ENCODE measurements at regions not wholly inside any gene's neighbourhood (a gene's known extent, or its start where the extent isn't known, plus 50 kb on each side); places are given as distances from the start of the nearest gene placed in this dataset.

DNA sequence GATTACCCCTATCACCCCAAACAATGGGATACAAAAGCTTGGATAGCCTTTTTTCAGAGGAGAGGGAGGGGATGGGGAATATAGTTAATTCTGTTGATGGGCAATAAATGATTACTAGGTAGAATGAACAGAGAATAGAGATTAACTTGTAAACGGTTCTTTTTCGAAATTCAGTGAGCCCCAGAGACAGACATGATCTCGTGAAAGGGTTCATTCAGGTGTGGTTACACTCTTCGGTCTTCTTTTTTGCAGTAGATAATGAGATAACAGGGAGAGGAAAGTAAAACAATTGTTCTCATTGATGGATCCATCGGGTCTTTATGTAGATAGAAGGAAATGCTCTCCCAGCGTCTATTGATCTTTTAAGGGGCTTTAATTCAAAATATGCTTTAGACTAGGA is 69.3 kb upstream of the RASSF8 start:
- H3K27ac ChIP-seq: no peak overlapping the region
- DNase-seq (ENCODE audit: low read depth, low spot score): no peak

DNA sequence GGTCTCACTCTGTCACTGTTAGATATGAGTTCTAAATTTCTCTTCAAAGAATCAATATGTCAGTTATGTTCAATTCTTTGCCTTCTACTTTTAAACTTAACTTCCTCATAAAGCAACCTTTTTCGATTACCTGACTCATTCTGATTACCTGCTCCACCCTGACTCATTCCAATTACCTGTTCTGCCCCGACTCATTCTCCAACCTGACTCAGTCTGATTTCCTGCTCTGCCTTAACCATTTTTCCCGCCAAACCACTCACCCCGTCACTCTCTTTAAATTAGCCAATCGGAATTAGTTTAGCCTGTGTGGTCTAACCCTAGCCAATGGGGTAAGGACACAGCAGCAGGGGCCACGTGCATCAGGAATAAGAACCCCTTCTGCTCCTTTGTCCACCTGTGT is 67.4 kb upstream of the RASSF8 start:
- peak; percentile 51 for DNase-seq (ENCODE audit: low read depth, low spot score)
- peak overlapping the region; percentile 5 for H3K27ac ChIP-seq

GRCh38 chr12:25894759-25895158 is 63.7 kb upstream of the RASSF8 start:
- DNase-seq (ENCODE audit: low read depth, low spot score): no peak
- H3K27ac ChIP-seq: no peak overlapping the region

GRCh38 chr12:25896981-25897380 is 61.5 kb upstream of the RASSF8 start:
- DNase-seq (ENCODE audit: low read depth, low spot score): no peak
- no peak overlapping the region for H3K27ac ChIP-seq

- H3K27ac ChIP-seq: no peak overlapping the region
- DNase-seq (ENCODE audit: low read depth, low spot score): no peak
These were observed 54.8 kb upstream of the RASSF8 start for GRCh38 chr12:25903603-25904245.

DNA sequence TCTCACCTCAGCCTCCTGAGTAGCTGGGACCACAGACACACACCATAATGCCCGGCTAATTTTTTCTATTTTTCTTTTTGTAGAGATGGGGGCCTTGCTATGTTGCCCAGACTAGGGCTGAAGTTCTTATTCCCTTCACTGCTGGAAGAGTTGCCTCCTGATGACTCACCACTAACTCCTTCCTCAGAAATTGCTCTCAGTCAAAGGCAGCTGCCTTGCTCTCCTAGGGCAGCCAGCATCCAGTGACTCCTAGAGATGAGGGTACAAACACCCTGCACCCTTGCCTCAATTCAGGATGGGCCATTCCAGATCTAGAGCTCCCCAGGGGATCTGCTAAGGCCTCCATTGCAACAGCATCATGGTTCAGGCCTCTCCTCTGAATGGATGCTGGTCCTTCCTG is 54.0 kb upstream of the RASSF8 start:
- no peak overlapping the region for H3K27ac ChIP-seq
- DNase-seq (ENCODE audit: low read depth, low spot score): no peak

DNA sequence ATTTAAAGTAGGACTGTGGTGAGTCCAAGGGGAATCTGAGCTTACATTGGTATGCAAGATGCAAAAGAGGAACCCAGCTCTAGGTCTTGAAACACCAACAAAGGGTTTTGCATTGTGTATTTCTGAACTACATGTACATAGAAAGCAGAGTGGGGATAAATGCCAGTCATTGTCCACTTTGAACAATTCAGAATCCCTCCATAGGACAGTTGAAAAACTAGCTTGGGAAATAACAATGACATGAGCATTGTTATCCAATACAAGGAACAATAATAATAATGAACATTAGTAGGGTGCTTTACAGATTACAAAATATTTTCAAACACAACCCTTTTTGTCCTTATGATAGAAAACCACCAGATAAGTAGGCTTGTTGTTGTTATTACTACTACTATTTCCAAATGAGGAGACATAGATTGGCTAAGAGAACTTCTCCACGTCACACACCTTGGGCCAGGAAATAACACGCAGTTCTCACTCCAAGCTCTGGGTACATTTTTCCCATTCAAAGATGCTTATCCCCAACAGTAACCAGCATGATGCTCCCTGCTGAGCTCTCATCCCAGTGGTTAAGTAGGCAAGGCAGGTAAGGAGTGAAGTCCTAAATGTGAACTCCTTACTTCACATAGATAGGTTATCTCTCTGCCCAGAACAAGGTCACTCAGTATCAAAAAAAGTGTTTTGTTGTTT is 51.7 kb upstream of the RASSF8 start:
- DNase-seq (ENCODE audit: low read depth, low spot score): no peak
- no peak overlapping the region for H3K27ac ChIP-seq
